ENCODE measurements at regions not wholly inside any gene's neighbourhood (a gene's known extent, or its start where the extent isn't known, plus 50 kb on each side); places are given as distances from the start of the nearest gene placed in this dataset.

DNA sequence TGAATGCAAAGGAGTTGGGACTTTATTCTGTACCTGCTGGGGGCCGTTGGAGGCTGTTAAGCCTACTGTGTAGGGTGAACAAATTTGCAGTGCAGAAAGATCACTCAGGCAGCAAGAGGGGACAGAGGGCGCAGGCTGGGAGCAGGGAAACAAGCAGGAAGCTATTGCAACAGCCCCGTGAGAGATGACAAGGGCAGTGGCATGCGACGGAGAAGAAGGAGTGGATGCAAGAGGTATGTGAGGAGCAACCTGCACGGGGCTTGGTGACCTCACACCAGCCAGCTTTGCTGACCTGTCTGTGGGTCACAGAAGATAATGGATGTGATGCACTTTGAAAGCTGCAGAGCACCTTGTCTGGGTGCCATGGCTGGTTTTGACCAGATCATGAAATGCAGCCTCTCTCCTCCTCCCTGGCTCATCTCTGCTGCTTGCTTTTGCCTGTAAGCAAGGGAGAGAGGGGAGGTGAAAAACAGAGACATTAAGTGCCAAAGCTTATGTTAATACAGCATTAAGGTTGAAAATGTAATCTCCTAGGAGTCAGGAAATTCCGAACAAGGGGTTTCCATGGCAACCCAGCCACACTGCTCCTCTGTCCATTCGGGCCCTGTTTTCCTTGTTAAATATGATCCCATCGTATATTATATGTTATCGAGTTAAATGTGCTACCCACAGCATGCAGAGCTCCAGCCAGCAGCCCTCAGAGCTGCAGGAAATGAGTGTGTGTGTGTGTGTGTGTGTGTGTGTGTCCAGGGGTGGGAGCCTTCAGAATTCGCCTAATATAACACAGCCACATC, 314.3 kb upstream of the ZMIZ1 start:
- DNase-seq: no peak

DNA sequence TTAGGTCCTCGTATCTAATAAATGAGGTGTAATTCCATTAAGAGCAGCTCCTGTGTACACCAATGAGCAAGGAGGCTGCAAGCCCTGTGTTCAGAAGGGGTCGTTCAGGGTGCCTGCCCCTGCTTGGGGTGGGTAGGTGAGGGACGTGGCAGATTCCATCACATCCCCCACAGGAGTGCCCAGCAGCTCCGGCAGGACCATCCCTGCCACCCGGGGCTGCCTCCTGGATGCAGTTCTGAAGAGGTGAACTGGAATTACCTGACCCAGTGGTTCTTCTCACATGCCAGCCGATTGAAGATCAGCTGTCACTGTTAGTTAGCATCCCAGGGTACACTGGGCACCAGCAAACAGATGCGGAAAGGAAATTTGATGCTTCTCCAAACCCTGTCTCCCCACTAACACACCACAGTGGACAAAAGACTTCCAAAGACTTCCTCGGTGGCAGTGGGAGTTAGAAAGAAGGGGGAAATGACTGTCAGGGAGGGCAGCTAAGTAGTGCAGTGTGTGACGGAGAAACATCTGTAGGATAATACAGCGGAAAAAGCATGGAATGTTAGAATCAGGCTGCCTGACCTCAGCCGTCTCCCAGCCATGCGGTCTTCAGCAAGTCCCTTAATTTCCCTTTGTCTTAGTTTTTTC, 313.6 kb upstream of the ZMIZ1 start:
- no peak for DNase-seq

- DNase-seq: no peak
These were observed 312.8 kb upstream of the ZMIZ1 start for GRCh38 chr10:78755877-78756455.

DNA sequence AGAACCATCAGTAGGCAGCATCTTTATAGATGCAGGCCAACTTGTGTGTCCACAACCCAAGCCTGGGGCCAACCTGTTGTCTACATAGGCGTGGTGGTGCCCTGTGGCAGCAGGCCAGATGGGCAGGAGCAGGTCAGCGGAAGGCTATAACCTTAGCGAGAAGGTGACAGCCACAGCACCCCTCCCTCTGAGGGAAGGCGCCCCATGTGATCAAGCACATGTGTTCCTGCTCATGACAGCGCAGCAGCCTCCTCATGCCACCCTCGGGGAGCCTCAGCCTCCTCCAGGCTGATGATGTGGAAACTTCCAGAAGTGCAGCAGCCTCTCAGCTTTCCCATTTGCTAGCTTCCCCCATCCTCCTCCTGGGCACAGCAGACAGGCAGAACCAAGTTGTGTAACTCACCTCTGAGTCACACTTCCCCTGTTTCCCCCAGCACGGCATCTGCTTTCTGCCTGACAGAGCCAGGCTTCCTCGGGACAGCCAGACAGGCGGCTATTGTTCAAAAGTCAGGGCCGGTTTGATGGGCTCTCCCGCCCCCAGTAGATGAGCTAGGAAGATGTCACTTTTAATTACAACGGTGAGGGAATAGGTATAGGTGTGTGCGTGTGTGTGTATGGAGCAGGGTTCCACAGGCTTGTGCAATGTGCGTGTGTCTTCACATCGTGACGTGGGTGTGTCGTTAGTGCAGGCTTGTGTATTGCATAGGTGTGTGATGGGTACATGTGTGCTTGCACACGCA, 312.0 kb upstream of the ZMIZ1 start:
- DNase-seq: no peak

GRCh38 chr10:78757344-78757925, 311.3 kb upstream of the ZMIZ1 start:
- DNase-seq: no peak

DNA sequence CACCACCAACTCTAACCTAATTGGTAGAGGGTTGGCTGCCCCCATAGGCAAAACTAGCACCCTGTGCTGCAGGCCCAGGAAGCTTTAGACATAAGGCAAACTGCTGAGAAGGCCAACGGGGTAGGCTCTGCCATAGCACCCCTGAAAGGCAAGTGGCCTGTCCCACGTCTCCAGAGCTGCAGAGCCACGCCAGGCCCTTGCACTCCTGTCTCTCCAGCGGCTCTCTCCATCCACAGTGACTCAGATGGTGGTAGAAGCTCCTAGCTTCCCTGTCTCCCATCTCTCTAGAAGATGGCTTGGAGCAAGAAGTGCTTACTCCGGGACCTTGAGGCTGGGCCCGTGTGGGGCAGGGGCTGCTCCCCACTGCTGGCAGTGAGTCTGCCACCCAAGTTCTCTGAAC, 310.6 kb upstream of the ZMIZ1 start:
- no peak for DNase-seq

GRCh38 chr10:78759456-78760120, 309.2 kb upstream of the ZMIZ1 start:
- no peak for DNase-seq

- DNase-seq: no peak
These were observed 308.1 kb upstream of the ZMIZ1 start for GRCh38 chr10:78760463-78761310.

GRCh38 chr10:78761311-78761781, 307.4 kb upstream of the ZMIZ1 start:
- no peak for DNase-seq

DNA sequence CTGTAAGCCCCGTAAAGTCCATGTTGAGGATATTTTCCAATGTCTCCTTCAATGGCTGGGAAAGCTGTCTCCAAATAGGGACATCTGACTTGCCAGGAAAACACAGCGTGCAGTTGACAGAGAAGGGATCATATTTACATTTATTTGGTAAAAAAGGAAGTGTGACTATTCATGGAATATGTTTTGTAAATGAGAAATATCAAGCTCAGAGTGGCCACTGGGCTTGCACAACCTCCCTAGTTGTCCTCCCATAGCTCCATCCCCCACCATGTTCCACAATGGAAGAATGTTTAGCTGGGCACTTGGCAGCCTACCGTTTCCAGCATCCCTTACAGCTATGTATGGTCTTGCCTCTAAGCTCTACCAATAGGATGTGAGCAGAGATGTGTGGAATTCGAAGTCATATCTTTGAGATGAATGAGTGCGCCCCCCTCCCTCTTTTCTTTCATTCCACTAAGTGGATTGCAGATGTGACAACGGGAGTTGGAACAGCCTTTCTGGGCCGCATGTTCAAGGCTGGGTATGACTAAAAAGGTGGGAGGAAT, 306.6 kb upstream of the ZMIZ1 start:
- DNase-seq: no peak

- DNase-seq: no peak
These were observed 305.5 kb upstream of the ZMIZ1 start for GRCh38 chr10:78763234-78763633.

DNA sequence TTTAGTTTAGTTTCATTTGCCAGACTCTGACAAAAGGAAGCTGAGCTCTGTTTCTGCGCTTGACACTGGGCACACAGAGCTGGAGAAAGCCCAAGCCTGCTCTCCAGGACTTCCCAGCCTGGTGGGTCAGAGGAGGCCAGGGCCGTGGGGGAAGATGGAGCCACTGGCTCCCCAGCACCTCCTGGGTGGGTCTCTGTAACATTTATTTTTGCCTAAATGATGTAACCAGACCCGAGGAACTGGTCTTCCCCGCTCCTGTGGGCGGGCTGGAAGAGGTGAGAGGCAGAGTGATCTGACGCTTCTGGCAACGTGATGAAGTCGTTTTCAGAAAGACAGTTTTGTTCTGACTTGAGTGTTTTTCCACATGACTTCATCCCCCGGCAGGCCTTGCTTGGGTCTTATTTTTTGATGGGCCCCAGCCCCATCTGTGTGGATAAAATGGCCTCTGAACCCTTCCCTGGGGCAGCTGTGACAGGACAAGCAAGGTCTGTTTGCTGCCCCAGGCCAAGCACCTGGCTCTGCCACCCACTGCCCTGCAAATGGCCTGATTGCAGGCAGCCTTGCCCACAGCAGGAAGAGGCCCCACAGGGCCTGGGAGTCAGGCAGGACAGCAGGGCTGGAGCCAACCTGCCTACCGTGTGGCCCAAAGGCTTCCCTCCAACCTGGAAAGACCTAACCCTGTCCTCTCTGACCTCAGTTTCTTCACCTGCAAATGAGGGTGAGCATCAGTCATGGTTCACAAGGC, 304.9 kb upstream of the ZMIZ1 start:
- no peak for DNase-seq

DNA sequence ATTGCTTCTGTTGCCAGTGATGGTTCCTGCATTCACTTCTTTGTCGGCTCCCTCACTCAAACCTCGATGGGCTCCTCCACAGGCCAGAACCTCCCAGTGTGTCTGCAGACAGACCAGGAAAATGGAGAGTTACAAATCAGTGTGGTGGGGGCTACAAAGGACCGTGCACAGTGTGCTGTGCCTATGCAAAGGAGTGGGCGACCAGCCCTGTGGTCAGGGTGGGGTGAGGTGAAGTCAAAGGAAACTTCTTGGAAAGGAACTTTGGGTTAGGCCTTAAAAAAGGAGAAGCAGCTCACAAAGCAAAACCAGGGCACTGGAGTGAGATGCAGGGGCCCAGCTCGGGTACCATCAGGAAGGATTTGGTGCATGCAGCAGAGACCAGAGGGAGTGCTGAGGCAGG, 304.3 kb upstream of the ZMIZ1 start:
- no peak for DNase-seq

DNA sequence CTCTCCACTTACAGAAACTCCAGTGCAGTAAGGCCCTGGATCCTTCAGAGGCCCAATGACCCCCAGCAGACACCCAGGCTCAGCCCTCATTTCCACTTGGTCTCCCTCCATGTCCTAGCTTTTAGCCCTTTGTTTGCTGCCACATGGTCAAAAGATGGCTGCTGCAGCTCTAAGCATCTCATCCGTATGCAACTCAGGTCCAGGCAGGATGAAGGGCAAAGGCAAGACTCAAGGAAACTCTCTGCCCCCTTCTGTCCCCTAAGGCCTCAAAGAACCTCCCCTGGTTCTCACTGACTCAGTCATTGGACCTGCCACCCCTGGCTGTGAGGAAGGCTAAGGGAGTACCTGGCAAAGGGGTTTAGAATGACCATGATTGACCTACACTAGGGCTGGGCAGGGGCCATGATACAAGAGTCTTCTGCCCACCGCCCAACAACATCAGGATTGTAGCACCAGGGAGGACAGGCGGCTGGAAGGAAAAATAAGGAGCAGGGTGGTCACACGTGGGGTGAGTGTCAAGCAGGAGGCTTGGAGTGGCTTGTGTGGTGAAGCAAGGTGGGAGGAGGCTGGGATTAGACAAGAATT, 303.8 kb upstream of the ZMIZ1 start:
- no peak for DNase-seq

DNA sequence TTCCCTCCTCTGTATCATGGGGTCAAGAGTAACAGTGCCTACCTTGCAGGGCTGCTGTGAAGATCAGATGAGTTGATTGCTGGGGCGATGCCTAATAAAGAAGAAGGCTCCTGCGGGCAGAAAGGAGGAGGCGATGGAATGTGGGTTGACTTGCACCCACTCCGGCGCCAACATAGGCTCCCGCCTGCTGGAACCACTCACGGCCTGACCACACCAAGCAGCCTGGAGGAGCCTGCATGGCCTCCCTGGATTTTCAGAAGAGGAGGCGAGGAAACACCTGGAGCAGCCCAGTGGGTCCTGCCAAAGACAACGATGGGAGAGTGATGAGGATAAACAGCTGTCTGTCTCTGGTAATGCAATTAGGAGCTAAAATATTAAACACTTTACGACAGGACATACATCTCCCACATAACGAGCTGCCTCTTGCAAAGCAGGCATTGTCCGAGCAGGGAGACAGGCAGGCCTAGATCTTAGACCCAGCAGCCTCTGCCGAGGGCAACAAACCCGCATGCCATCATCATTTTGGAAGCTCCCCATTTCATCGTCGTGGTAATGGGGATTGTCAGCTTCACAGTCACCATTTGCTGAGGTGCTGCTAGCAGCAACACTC, 302.9 kb upstream of the ZMIZ1 start:
- no peak for DNase-seq

- DNase-seq: no peak
These were observed 302.2 kb upstream of the ZMIZ1 start for GRCh38 chr10:78766603-78767002.

GRCh38 chr10:78768041-78768835, 300.5 kb upstream of the ZMIZ1 start:
- DNase-seq: no peak

DNA sequence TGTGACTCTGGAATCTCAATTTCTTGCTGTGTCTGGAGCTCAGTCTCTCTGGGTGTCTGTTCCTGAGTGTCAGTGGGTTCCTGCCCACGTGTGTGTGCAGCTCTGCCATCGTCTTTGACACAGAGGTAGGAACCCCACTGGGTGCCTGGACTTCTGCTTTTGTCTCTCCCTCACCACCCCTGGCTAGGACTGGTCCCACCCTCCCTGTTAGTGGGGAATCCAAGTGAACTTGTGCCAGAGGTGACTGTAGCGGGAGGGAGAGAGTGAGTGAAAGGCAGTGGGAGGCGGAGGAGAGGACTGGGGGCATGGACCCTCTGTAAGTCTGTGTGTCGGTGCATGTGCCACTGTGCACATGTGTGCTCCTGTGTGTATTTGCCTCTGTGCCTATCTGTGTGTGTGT, 299.9 kb upstream of the ZMIZ1 start:
- DNase-seq: no peak

DNA sequence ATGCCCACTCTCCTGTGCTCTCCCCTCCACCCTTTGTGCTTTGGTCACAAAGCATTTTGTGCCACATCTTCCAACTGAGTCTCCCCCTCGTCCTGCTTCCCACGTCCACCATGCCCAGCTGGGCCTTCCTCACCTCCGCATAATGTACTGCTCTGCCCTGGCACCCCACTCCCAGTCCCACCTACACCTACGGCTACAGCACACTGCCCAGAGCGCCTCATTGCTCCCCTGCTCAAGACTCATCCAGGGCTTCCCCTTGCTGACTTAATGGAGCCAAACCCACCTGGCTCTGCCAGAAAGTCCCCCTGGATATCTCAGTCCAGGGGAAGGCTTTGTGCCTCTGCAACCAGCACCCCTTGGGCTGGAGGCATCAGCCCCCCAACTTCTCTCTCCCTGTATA, 299.2 kb upstream of the ZMIZ1 start:
- DNase-seq: no peak

Measured in activated CD4-positive, alpha-beta T cell treated with anti-CD3 and anti-CD28 coated beads for 1 hour (primary cell).